ENCODE measurements at regions not wholly inside any gene's neighbourhood (a gene's known extent, or its start where the extent isn't known, plus 50 kb on each side); places are given as distances from the start of the nearest gene placed in this dataset.

- DNase-seq (ENCODE audit: low spot score), result no peak
Measured at GRCh38 chr7:155178096-155178495, 108.0 kb downstream of the HTR5A start.

GRCh38 chr7:155181768-155182167 is 111.6 kb downstream of the HTR5A start:
- no peak for DNase-seq (ENCODE audit: low spot score)

GRCh38 chr7:155182406-155182970 is 112.4 kb downstream of the HTR5A start:
- DNase-seq (ENCODE audit: low spot score), result no peak

- DNase-seq (ENCODE audit: low spot score), result no peak
Measured at GRCh38 chr7:155183655-155184054, 113.5 kb downstream of the HTR5A start.

- no peak for DNase-seq (ENCODE audit: low spot score)
Measured at GRCh38 chr7:155184923-155185322, 112.8 kb upstream of the INSIG1 start.

- DNase-seq (ENCODE audit: low spot score), result no peak
Measured at GRCh38 chr7:155187061-155187785, 110.5 kb upstream of the INSIG1 start.

GRCh38 chr7:155188357-155188756 is 109.3 kb upstream of the INSIG1 start:
- DNase-seq (ENCODE audit: low spot score), result no peak

GRCh38 chr7:155188821-155189581 is 108.7 kb upstream of the INSIG1 start:
- DNase-seq (ENCODE audit: low spot score), result peak; percentile 86

GRCh38 chr7:155189590-155189989 is 108.1 kb upstream of the INSIG1 start:
- DNase-seq (ENCODE audit: low spot score), result no peak

GRCh38 chr7:155190688-155191087 is 107.0 kb upstream of the INSIG1 start:
- no peak for DNase-seq (ENCODE audit: low spot score)

GRCh38 chr7:155191137-155191536 is 106.5 kb upstream of the INSIG1 start:
- DNase-seq (ENCODE audit: low spot score), result no peak

- no peak for DNase-seq (ENCODE audit: low spot score)
Measured at GRCh38 chr7:155191901-155192478, 105.7 kb upstream of the INSIG1 start.

- no peak for DNase-seq (ENCODE audit: low spot score)
Measured at GRCh38 chr7:155192961-155193640, 104.6 kb upstream of the INSIG1 start.

GRCh38 chr7:155193716-155194115 is 104.0 kb upstream of the INSIG1 start:
- DNase-seq (ENCODE audit: low spot score), result no peak

GRCh38 chr7:155194382-155195140 is 103.1 kb upstream of the INSIG1 start:
- no peak for DNase-seq (ENCODE audit: low spot score)

- no peak for DNase-seq (ENCODE audit: low spot score)
Measured at GRCh38 chr7:155195939-155196523, 101.6 kb upstream of the INSIG1 start.

- no peak for DNase-seq (ENCODE audit: low spot score)
Measured at GRCh38 chr7:155198196-155198892, 99.3 kb upstream of the INSIG1 start.

- no peak for DNase-seq (ENCODE audit: low spot score)
Measured at GRCh38 chr7:155198901-155199845, 98.5 kb upstream of the INSIG1 start.
